Peyer's patch (tissue), 4 donors: ENCODE measurements at regions not wholly inside any gene's neighbourhood (a gene's known extent, or its start where the extent isn't known, plus 50 kb on each side); places are given as distances from the start of the nearest gene placed in this dataset.
A peak's percentile ranks its signal among the peaks of the same experiment; 100 is the strongest.
"Not testable (repeated sequence)": the region's sequence is repeated elsewhere in the genome, so short reads cannot be mapped to it uniquely, and the experiment has no call there.

Source experiments
- DNase-seq, 3 donors: peaks; one replicate each; pipeline ENCODE4 v3.0.0-alpha.2; 2017 to 2019
- H3K27ac ChIP-seq, 4 donors: fragments of 200-600 bp; sonication (generic); one replicate each; pipeline ENCODE4 v1.5.1; 2016 to 2019
- H3K27me3 ChIP-seq, 2 donors: fragments of 200-600 bp; sonication (generic); one replicate each; pipeline ENCODE4 v1.5.1; 2019
- H3K36me3 ChIP-seq, 3 donors: fragments of 200-600 bp; sonication (generic); one replicate each; pipeline ENCODE4 v1.5.1; 2016 to 2019
- H3K4me1 ChIP-seq, 4 donors: fragments of 200-600 bp; sonication (generic); one replicate each; pipeline ENCODE4 v1.5.1; 2016 to 2019
- H3K4me3 ChIP-seq, 4 donors: fragments of 200-600 bp; sonication (generic); 1 replicate in 3 of 4; 2 replicates in 1 of 4; pipeline ENCODE4 v1.5.1; 2016 to 2019; ENCODE audit warnings: mild to moderate bottlenecking in 1 of 4
- H3K9me3 ChIP-seq, 4 donors: fragments of 200-600 bp; sonication (generic); one replicate each; pipeline ENCODE4 v1.5.1; 2016 to 2019; ENCODE audit warnings: mild to moderate bottlenecking in 1 of 4
- TF ChIP-seq, protein P1 (sequence below), 6 experiments: fragments of 450-650 bp in 4 of 6; fragments of 200-600 bp in 2 of 6; sonication (generic) in 1 of 6; IDR thresholded peaks; one replicate each; pipeline ENCODE4 v1.5.1; 2017 to 2019; ENCODE audit warnings: antibody characterized with exemption in 6 of 6, mild to moderate bottlenecking in 3 of 6, moderate library complexity in 1 of 6

DNA sequence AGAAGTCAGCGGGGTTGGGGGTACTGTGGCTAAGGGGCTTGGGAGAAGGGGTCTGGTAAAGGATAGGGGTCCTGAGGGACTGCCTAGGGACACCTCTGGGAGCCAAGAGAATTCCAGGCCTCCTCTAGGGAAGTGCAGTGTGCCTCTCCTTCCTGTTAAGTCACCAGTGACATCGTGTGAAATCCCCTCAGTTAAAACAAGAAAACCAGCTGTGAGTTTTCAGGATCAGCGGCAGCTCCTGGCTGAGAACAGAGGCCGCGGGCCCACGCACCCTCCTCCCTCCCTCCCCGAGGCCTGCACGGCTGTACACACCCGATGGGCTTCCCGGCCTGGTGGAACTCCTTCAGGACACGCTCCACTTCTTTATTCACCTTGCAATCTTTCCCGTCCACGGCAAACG is 5400.0 kb upstream of the TPTE start:
- DNase-seq = peak in 1 of 3 donors; percentile 48
- not testable (repeated sequence) for H3K27me3 ChIP-seq, H3K9me3 ChIP-seq, H3K4me1 ChIP-seq, H3K36me3 ChIP-seq, H3K4me3 ChIP-seq
- H3K27ac ChIP-seq = peak overlapping the region in 3 of 4 donors; percentile 58 to 60 (median 60)

DNA sequence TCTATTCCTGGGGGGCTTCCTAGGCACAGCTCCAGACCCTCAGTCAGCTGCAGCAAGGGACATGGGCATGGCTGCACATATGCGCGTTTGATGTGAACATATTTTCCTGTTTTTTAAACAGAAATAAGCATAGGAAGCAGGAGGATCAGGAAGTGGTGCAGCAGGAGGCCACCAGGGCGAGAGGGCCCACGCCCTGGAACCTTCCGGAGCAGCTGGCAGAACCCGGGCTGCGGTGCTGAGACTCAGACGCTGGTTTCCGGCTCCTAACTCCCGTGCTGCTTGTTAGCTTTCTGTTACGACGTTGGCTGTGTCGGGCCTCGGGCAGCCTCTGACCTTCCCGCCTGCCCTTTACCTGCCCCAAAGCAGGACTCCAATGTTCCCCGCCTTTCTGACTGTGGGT is 5399.5 kb upstream of the TPTE start:
- H3K27me3 ChIP-seq, H3K9me3 ChIP-seq, H3K36me3 ChIP-seq, H3K4me1 ChIP-seq, H3K4me3 ChIP-seq, DNase-seq: not testable (repeated sequence)
- peak overlapping the region in 1 of 4 donors; percentile 70 for H3K27ac ChIP-seq

DNA sequence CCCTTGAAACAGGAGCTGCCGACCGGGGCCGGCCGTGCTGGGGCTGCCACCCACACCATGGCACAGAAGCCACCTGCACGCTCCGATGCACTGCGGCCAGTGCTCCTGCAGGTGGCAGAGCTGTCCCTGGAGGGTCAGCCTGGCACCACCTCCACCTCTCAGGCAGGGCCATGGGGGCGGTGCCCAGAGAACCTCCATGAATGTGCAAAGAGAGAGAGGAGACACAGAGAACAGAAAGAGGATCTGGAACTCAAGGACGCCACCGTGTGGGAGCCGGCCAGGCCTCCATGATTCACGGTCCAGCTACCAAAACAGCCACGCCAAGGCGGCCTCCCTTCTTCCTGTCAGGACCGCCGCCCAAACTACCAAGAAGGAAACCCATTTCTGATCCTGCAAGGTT is 5397.7 kb upstream of the TPTE start:
- not testable (repeated sequence) for H3K27me3 ChIP-seq

DNA sequence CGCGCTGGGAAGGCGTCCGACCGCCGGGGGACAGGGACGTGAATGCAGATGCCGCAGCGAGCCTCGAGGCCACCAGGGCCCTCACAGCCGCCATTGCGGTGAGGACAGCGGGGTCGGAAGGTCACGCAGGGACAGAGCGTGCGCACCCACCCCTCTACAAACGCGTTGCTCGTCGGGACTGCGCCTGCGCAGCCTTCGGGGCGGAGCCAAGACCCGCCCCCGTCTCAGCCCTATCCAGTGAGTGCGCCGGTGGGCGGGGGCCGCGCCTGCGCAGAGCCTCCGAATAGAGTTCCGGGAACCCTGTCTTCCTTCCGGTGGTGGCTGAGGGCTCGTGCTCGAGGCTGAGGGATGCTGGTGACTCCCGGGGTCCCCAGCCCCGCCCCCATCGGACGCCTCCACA is 5393.1 kb upstream of the TPTE start:
- not testable (repeated sequence) for H3K9me3 ChIP-seq, H3K36me3 ChIP-seq, H3K4me1 ChIP-seq, H3K27me3 ChIP-seq
- Histone ChIP-seq H3K4me3 (peak overlapping the region; percentile 33 to 57 (median 52)), H3K27ac (peak overlapping the region; percentile 55 to 80 (median 76))
- DNase-seq = peak; percentile 94 to 98 (median 94)

More for the DNA sequence above, 5397.7 kb upstream of the TPTE start:
- H3K27ac ChIP-seq = peak overlapping the region in 1 of 4 donors; percentile 65
- not testable (repeated sequence) for H3K36me3 ChIP-seq, H3K9me3 ChIP-seq, H3K4me3 ChIP-seq, H3K4me1 ChIP-seq
- peak in 2 of 3 donors; percentile 83 to 95 for DNase-seq
- TF ChIP-seq, protein P1, sequence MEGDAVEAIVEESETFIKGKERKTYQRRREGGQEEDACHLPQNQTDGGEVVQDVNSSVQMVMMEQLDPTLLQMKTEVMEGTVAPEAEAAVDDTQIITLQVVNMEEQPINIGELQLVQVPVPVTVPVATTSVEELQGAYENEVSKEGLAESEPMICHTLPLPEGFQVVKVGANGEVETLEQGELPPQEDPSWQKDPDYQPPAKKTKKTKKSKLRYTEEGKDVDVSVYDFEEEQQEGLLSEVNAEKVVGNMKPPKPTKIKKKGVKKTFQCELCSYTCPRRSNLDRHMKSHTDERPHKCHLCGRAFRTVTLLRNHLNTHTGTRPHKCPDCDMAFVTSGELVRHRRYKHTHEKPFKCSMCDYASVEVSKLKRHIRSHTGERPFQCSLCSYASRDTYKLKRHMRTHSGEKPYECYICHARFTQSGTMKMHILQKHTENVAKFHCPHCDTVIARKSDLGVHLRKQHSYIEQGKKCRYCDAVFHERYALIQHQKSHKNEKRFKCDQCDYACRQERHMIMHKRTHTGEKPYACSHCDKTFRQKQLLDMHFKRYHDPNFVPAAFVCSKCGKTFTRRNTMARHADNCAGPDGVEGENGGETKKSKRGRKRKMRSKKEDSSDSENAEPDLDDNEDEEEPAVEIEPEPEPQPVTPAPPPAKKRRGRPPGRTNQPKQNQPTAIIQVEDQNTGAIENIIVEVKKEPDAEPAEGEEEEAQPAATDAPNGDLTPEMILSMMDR (IDR thresholded peaks at IDR 0.05) = peak in 1 of 6 experiments; percentile 43

DNA sequence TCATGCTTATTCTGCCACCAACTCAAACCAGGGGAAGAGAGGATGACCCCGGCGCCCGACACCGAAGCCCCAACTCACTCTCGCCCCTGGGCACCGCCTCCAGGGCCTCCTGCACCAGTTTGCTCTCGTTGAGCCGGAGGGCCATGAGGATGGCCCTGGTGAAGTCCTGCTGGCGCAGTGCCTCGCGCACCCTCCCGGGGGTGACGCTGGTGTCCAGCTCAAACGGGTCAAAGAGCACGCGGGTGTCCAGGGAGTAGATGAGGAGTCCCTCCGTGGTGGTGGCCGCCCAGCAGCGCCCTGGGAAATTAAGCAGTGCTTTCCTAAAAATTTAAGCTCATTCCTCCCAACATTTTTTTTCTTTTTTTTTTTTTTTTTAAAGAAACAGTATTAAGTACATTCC is 5387.6 kb upstream of the TPTE start:
- H3K27ac ChIP-seq, H3K9me3 ChIP-seq, H3K36me3 ChIP-seq, H3K27me3 ChIP-seq, H3K4me3 ChIP-seq, DNase-seq, H3K4me1 ChIP-seq: not testable (repeated sequence)

DNA sequence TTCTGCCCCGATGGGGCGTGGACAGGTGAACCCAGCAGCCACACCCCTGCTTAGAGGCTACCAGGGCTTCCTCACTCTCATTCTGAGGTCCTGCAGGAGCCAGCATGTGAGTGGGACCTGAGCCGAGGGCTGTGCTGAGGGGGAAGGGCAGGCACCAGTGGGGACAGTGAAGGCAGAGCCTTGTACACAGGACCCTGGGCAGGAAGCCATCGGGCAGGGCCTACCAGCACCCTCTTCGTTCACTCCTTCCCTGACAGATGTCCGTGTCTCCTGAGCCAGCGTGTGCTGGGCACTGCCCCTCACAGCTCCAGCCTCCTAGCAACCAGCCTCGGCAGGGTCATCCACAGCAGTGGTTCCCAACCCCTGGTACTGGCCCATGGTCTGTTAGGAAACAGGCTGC is 5385.0 kb upstream of the TPTE start:
- not testable (repeated sequence) for H3K9me3 ChIP-seq, H3K27ac ChIP-seq, H3K4me3 ChIP-seq, H3K4me1 ChIP-seq, H3K27me3 ChIP-seq, DNase-seq, H3K36me3 ChIP-seq

DNA sequence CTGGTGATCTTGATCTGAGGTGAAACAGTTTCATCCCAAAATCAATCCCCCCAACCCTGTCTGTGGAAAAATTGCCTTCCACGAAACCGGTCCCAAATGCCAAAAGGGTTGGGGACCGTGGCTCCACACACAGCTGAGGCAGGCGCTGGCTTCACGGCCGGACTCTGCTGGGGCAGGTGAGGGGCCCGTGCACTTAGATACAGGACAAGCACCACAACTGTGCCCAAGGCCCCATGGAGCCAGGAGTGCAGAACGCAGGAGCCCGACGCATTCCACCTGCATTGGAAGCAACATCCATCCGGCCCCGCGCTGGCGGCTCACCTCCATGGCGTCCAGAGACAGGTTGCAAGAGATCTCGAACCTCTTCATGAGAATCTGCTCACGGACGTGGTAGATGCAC is 5384.4 kb upstream of the TPTE start:
- not testable (repeated sequence) for H3K9me3 ChIP-seq, H3K4me1 ChIP-seq, H3K27ac ChIP-seq, H3K27me3 ChIP-seq, H3K36me3 ChIP-seq, H3K4me3 ChIP-seq, DNase-seq

DNA sequence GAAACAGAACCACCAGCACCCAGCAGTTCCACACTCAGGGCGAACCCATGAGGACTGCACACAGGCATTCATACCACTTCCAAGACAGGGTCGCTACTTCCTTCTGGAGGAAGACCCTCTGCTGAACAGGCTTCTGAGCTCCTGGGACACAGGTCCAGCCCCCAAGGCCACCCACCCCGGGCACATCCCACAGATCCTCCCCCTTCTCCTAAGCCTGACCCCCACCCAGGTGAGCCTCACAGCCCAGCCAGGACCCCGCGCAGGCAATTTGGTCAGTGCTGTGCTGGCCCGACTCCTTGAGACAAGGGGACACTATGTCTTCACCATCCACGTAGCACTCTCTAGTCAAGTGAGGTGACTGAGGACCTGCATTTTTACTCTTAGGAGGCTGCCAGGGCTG is 5382.7 kb upstream of the TPTE start:
- not testable (repeated sequence) for H3K4me3 ChIP-seq, H3K27me3 ChIP-seq, DNase-seq, H3K27ac ChIP-seq, H3K4me1 ChIP-seq, H3K36me3 ChIP-seq, H3K9me3 ChIP-seq

DNA sequence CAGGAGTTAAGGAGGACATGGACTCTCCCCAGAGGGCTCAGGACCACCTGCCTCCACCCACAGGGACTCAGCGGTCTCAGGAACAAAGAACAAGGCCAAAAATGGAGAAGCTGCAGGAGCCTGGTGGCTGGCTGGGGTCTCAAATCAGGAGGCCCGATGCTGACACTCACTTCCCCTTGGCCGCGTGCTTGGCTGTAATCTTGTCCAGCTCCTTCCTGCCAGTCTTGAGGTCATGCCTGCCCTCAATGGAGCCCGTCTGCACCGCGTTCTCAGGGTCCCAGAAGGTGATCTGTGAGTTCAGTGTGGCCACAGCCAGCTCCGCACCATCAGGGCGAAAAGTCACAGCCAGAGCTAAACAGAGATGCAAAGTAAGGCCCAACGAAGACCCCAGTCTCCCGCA is 5381.9 kb upstream of the TPTE start:
- not testable (repeated sequence) for H3K9me3 ChIP-seq, H3K36me3 ChIP-seq, H3K4me3 ChIP-seq, H3K4me1 ChIP-seq, DNase-seq, H3K27me3 ChIP-seq, H3K27ac ChIP-seq

DNA sequence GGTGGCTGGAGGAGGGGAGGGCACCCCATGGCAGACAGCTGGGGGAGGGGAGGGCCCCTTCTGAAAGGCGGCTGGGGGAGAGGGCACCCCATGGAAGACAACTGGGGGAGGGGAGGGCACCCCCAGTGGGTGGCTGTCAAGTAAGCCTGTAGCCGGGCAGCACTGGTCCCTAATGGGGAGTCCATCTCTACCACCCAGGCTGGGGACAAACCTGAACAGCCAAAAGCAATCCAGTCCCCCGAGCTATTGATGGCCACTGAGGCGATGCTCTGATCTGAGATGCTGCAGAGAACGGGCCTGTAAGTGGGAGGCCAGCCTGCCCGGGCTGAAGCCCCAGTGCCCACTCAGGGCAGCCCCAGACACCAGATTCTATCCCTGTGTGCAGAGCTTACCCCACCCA is 5378.4 kb upstream of the TPTE start:
- H3K4me3 ChIP-seq, H3K4me1 ChIP-seq, H3K27ac ChIP-seq, H3K9me3 ChIP-seq, DNase-seq, H3K36me3 ChIP-seq, H3K27me3 ChIP-seq: not testable (repeated sequence)

DNA sequence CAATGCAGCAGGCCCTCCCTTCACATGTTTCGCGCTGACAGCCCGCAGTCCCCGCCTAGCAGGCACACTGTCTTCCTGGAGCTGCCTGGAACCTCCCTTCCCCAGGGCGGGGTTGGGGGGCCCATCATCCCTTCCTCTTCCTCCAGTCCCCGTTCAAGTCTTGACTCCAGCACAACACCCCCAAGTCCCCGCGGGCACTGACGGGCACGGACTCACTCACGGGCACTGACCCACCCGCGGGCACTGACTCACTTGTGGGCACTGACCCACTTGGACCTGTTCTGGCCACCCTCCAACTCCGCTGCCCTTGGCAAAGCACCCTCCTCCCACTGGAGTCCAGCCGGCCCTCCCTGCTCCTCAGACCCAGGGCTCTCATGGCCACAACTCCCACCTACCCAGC is 5376.7 kb upstream of the TPTE start:
- H3K36me3 ChIP-seq, DNase-seq, H3K9me3 ChIP-seq, H3K4me1 ChIP-seq, H3K27ac ChIP-seq, H3K4me3 ChIP-seq, H3K27me3 ChIP-seq: not testable (repeated sequence)

DNA sequence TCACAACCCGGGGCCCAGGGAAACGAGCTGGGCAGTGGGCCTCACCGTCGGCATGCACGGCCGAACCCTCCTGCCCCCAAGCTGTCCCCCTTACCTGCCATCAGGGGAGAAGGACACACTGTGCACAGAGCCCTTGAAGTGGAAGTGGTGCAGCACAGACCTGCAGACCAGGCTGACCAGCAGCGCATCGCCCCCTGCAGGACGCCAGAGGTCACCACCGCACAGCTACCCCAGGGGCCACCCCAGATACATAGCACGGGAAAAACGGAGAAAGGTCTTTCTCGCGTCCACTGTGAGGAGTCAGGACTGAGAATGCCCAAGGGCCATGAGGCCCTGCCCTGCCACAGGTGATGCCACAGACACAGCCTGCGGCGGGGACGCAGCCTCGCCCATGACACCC is 5373.7 kb upstream of the TPTE start:
- not testable (repeated sequence) for H3K27me3 ChIP-seq, H3K4me1 ChIP-seq, H3K4me3 ChIP-seq, H3K36me3 ChIP-seq, H3K27ac ChIP-seq, H3K9me3 ChIP-seq
- DNase-seq = peak in 1 of 3 donors; percentile 53

DNA sequence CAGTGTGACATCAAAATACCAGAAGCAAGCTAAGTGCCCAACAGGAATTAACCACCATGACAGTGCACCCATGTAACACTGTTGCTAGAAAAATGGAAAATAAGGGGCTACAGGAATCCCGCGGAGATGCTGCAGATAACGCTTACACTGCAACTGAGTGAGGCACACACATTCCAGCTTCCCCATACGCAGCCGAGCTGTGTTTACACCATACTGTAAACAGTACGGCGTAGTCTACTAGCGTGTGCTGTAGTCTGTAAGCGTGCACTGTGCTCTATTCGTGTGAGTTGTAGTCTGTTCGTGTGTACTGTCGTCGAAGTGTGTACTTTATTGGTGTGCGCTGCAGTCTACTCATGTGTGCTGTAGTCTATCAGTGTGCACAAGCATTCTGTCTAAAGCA is 5372.2 kb upstream of the TPTE start:
- H3K9me3 ChIP-seq, DNase-seq, H3K4me3 ChIP-seq, H3K4me1 ChIP-seq, H3K36me3 ChIP-seq, H3K27ac ChIP-seq, H3K27me3 ChIP-seq: not testable (repeated sequence)

DNA sequence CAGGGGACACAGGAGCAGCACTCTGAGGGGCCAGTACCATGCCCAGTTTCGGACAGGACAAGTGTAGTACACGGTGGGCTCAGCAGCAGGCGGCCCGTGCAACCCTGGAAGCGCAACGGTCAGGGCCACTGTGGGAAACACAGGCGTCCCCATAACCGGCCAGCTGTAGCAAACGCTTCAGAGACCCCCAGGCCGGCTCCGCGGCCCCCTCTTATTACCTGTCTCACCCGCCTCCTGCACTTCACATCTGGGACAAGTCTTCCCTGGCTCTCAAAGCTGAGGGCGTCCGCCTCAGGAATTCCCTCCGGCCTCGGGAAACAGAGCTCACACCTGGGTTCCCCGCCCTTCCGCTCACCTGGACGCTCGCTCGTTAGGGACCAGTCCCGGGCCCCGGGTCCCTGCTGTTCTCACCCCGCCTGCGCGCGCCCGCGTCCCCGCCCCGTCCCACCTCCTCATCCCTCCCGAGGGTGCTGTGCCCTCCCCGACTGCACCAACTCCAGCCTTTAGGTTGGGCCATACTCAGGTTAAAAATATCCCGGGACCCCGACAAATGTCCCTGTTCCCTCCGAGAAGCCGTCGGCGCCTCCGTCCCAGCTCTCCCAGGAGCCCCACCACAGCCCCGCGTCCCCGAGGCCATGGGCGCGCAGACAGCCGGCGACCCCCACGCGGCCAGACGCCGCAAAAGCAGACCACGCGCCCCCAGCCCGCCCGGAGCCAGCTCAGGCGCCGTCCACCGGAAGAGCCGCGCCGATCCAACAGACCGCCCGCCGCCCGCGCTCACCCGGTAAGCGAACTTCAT is 5367.3 kb upstream of the TPTE start:
- H3K27me3 ChIP-seq, DNase-seq, H3K9me3 ChIP-seq, H3K36me3 ChIP-seq, H3K4me1 ChIP-seq: not testable (repeated sequence)
- Histone ChIP-seq H3K4me3 (peak overlapping the region; percentile 26 to 61 (median 50)), H3K27ac (peak overlapping the region in 3 of 4 donors; percentile 57 to 61 (median 59))
